WTC11 (cell line): ENCODE measurements at regions not wholly inside any gene's neighbourhood (a gene's known extent, or its start where the extent isn't known, plus 50 kb on each side); places are given as distances from the start of the nearest gene placed in this dataset.
"Not testable (repeated sequence)": the region's sequence is repeated elsewhere in the genome, so short reads cannot be mapped to it uniquely, and the experiment has no call there.

Source experiments
- ATAC-seq: fragments of 200-7000 bp; cut with Tn5 transposase; 2 replicates; pipeline ENCODE4 v1.10.0; 2021; ENCODE audit warnings: mild to moderate bottlenecking, moderate library complexity
- CTCF ChIA-PET: fragments of 300-600 bp; sonication (Branson Sonifier 250); formaldehyde crosslinking; loops from one replicate; lab custom pipeline; 2021; ENCODE audit warnings: antibody characterized with exemption; lab: Charles Lee
- POLR2A ChIA-PET: fragments of 350-600 bp; sonication (Branson Sonifier 250); formaldehyde crosslinking; loops from one replicate; lab custom pipeline; 2021; ENCODE audit warnings: antibody characterized with exemption; lab: Charles Lee
- DNase-seq: peaks from one replicate; pipeline ENCODE4 v3.0.0; 2021; ENCODE audit warnings: low spot score
- H3K27ac Mint-ChIP-seq: 2 replicates; pipeline ENCODE4 v1.8.0; 2021; ENCODE audit warnings: mixed read lengths
- H3K27me3 Mint-ChIP-seq: 2 replicates; pipeline ENCODE4 v1.8.0; 2021; ENCODE audit warnings: low read depth, mild to moderate bottlenecking, moderate library complexity, mixed read lengths
- H3K36me3 Mint-ChIP-seq: 2 replicates; pipeline ENCODE4 v1.8.0; 2021; ENCODE audit warnings: mixed read lengths
- H3K4me1 Mint-ChIP-seq: 2 replicates; pipeline ENCODE4 v1.8.0; 2022; ENCODE audit warnings: mixed read lengths
- H3K4me3 Mint-ChIP-seq: 2 replicates; pipeline ENCODE4 v1.8.0; 2021; ENCODE audit warnings: mild to moderate bottlenecking, moderate library complexity, mixed read lengths
- H3K9me3 Mint-ChIP-seq: 2 replicates; pipeline ENCODE4 v1.8.0; 2021; ENCODE audit warnings: mixed read lengths
- ESRRA ChIP-seq: sonication (generic); formaldehyde crosslinking; IDR thresholded peaks from 2 replicates; pipeline ENCODE4 v1.8.1; 2022; ENCODE audit warnings: mild to moderate bottlenecking, missing genetic modification reagents, borderline replicate concordance
- FOXP1 ChIP-seq: sonication (generic); formaldehyde crosslinking; IDR thresholded peaks from 2 replicates; pipeline ENCODE4 v1.8.0; 2022; ENCODE audit warnings: missing genetic modification reagents, mild to moderate bottlenecking, moderate library complexity, borderline replicate concordance
- GABPB1 ChIP-seq: sonication (generic); formaldehyde crosslinking; IDR thresholded peaks from 2 replicates; pipeline ENCODE4 v1.8.1; 2023; ENCODE audit warnings: mild to moderate bottlenecking, missing genetic modification reagents
- GRHL2 ChIP-seq: fragments of 250-450 bp; sonication (Bioruptor Pico); IDR thresholded peaks from 2 replicates; pipeline ENCODE4 v1.8.0; 2022; ENCODE audit warnings: mild to moderate bottlenecking, moderate library complexity; ENCODE audit not compliant: insufficient replicate concordance, severe bottlenecking
- HMGXB4 ChIP-seq: sonication (generic); formaldehyde crosslinking; IDR thresholded peaks from 2 replicates; pipeline ENCODE4 v1.8.1; 2023; ENCODE audit warnings: mild to moderate bottlenecking, moderate library complexity, missing genetic modification reagents
- KAT7 ChIP-seq: sonication (generic); formaldehyde crosslinking; IDR thresholded peaks from 2 replicates; pipeline ENCODE4 v1.8.1; 2023; ENCODE audit warnings: missing genetic modification reagents, mild to moderate bottlenecking, borderline replicate concordance
- NR1H2 ChIP-seq: sonication (generic); formaldehyde crosslinking; IDR thresholded peaks from 2 replicates; pipeline ENCODE4 v1.9.0; 2021; ENCODE audit warnings: mild to moderate bottlenecking, moderate library complexity, missing genetic modification reagents
- OVOL2 ChIP-seq: fragments of 250-450 bp; sonication (Bioruptor Pico); IDR thresholded peaks from 2 replicates; pipeline ENCODE4 v1.9.0; 2021; ENCODE audit warnings: mild to moderate bottlenecking, borderline replicate concordance
- SMAD3 ChIP-seq: sonication (generic); formaldehyde crosslinking; IDR thresholded peaks from 2 replicates; pipeline ENCODE4 v1.8.0; 2022; ENCODE audit warnings: missing genetic modification reagents, mild to moderate bottlenecking, borderline replicate concordance
- SP1 ChIP-seq: sonication (generic); formaldehyde crosslinking; conservative IDR thresholded peaks from 2 replicates; pipeline ENCODE4 v1.8.1; 2022; ENCODE audit warnings: missing genetic modification reagents
- TP53 ChIP-seq: sonication (generic); formaldehyde crosslinking; IDR thresholded peaks from 2 replicates; pipeline ENCODE4 v1.8.1; 2023; ENCODE audit warnings: mild to moderate bottlenecking, missing genetic modification reagents
- ZBTB21 ChIP-seq: sonication (generic); formaldehyde crosslinking; IDR thresholded peaks from 2 replicates; pipeline ENCODE4 v1.8.1; 2023; ENCODE audit warnings: mild to moderate bottlenecking, missing genetic modification reagents, borderline replicate concordance
- ZNF317 ChIP-seq: sonication (generic); formaldehyde crosslinking; IDR thresholded peaks from 2 replicates; pipeline ENCODE4 v1.8.1; 2023; ENCODE audit warnings: low read depth, mild to moderate bottlenecking, moderate library complexity, missing genetic modification reagents, borderline replicate concordance
- ZNF512 ChIP-seq: sonication (generic); formaldehyde crosslinking; IDR thresholded peaks from 2 replicates; pipeline ENCODE4 v1.8.1; 2022; ENCODE audit warnings: missing genetic modification reagents, borderline replicate concordance
- TF ChIP-seq, protein P1 (sequence below): sonication (generic); formaldehyde crosslinking; IDR thresholded peaks from 2 replicates; pipeline ENCODE4 v1.8.1; 2023; ENCODE audit warnings: mild to moderate bottlenecking, missing genetic modification reagents
- TF ChIP-seq, protein P2 (sequence below): fragments of 200-600 bp; IDR thresholded peaks from 2 replicates; pipeline ENCODE4 v1.8.0; 2022; ENCODE audit warnings: antibody characterized with exemption
- TF ChIP-seq, protein P3 (sequence below): sonication (generic); formaldehyde crosslinking; conservative IDR thresholded peaks from 2 replicates; pipeline ENCODE4 v1.8.1; 2022; ENCODE audit warnings: mild to moderate bottlenecking, missing genetic modification reagents
- TF ChIP-seq, protein P4 (sequence below): sonication (generic); formaldehyde crosslinking; IDR thresholded peaks from 2 replicates; pipeline ENCODE4 v1.8.0; 2023; ENCODE audit warnings: missing genetic modification reagents

DNA sequence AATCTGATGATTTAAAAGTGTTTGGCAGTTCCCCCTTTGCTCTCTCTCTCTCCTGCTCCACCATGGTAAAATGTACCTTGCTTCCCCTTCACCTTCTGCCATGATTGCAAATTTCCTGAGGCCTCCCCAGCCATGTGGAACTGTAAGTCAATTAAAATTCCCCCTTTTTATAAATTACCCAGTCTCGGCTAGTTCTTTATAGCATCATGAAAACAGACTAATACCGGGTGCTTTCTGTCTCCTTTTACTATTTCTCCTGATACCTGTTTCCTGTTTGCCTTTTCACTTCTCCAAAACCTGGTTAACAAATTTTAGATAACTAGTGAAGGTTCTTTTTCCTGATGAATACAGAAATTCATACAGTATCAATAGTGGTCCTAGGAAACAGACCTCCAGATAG is 1670.3 kb downstream of the MRPL39 start:
- TF ChIP-seq GABPB1 (CRISPR knock-in tag) (no peak), HMGXB4 (CRISPR knock-in tag) (no peak), GRHL2 (CRISPR knock-in tag) (no peak), ESRRA (CRISPR knock-in tag) (no peak), ZBTB21 (CRISPR knock-in tag) (no peak)
- TF ChIP-seq, protein P1, sequence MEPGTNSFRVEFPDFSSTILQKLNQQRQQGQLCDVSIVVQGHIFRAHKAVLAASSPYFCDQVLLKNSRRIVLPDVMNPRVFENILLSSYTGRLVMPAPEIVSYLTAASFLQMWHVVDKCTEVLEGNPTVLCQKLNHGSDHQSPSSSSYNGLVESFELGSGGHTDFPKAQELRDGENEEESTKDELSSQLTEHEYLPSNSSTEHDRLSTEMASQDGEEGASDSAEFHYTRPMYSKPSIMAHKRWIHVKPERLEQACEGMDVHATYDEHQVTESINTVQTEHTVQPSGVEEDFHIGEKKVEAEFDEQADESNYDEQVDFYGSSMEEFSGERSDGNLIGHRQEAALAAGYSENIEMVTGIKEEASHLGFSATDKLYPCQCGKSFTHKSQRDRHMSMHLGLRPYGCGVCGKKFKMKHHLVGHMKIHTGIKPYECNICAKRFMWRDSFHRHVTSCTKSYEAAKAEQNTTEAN (CRISPR knock-in tag): no peak
- peaks cover 46% of the 10 kb centered on the region for H3K9me3 Mint-ChIP-seq
- DNase-seq (no peak), ATAC-seq (no peak)
- H3K4me1 Mint-ChIP-seq: no peaks in the 10 kb centered on the region
- no peak overlapping the region for H3K27ac Mint-ChIP-seq
- no peaks in the 10 kb centered on the region for H3K27me3 Mint-ChIP-seq
- no peak overlapping the region for H3K4me3 Mint-ChIP-seq
- H3K36me3 Mint-ChIP-seq: peaks cover 26% of the 10 kb centered on the region
- CTCF ChIA-PET: no interaction called here
- POLR2A ChIA-PET: no interaction called here

DNA sequence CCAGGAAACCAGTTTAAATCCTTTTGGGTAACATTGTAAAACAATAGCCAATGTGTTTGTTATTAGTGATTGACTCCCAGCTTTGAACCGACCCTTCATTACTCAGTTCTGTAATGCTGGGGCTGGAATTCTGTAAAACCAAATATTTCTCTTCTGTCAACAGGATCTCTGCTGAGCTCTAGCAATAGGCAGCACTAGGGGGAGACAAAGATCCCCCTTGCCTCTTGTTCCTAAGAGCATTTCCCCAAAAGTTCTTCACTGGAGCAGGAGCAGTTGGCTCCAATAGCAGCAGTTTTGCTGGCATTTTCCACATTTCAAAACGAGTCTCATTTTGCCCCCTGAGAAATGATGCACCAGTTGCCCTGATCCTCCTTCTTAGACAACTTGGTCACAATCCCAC is 1671.1 kb downstream of the MRPL39 start:
- CTCF ChIA-PET: interaction anchor here (0.5 kb wide), 1 partner anchor 109 kb away, joined by 3 read pairs; no protein-coding TSS in a partner anchor
- Mint-ChIP-seq H3K9me3 (peaks cover 50% of the 10 kb centered on the region), H3K27ac (no peak overlapping the region), H3K4me1 (no peaks in the 10 kb centered on the region)
- DNase-seq: peak; percentile 23
- TF ChIP-seq SP1 (CRISPR knock-in tag): no peak
- TF ChIP-seq, protein P2, sequence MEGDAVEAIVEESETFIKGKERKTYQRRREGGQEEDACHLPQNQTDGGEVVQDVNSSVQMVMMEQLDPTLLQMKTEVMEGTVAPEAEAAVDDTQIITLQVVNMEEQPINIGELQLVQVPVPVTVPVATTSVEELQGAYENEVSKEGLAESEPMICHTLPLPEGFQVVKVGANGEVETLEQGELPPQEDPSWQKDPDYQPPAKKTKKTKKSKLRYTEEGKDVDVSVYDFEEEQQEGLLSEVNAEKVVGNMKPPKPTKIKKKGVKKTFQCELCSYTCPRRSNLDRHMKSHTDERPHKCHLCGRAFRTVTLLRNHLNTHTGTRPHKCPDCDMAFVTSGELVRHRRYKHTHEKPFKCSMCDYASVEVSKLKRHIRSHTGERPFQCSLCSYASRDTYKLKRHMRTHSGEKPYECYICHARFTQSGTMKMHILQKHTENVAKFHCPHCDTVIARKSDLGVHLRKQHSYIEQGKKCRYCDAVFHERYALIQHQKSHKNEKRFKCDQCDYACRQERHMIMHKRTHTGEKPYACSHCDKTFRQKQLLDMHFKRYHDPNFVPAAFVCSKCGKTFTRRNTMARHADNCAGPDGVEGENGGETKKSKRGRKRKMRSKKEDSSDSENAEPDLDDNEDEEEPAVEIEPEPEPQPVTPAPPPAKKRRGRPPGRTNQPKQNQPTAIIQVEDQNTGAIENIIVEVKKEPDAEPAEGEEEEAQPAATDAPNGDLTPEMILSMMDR: peak; percentile 20; the same call in 1 of the 2 replicates
- TF ChIP-seq, all 79 proteins: peak for 1
- ATAC-seq: peak; percentile 65
- POLR2A ChIA-PET: no interaction called here
- no peaks in the 10 kb centered on the region for H3K27me3 Mint-ChIP-seq
- H3K4me3 Mint-ChIP-seq: no peak overlapping the region
- peaks cover 26% of the 10 kb centered on the region for H3K36me3 Mint-ChIP-seq

DNA sequence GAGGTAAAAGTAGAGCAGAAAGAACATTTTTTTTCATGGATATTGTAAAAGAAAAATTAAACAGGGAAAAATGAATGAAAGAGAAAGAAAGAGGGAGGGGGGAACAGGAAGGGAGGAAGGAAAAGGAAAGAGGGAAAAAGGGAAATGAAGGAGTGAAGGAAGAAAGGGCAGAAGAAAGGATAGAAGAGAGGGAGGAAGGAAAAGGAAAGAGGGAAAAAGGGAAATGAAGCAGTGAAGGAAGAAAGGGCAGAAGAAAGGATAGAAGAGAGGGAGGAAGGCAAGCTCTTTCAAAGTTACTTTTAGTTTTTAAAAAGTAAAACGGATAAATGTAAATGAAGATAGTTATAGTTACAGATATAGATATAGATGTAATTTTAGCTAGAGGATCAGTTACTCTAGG is 1676.7 kb downstream of the MRPL39 start:
- ATAC-seq: no peak
- Mint-ChIP-seq H3K27ac (no peak overlapping the region), H3K27me3 (no peaks in the 10 kb centered on the region; the same call in 1 of the 2 replicates), H3K36me3 (peaks cover 14% of the 10 kb centered on the region), H3K4me1 (no peaks in the 10 kb centered on the region), H3K4me3 (no peak overlapping the region), H3K9me3 (peaks cover 33% of the 10 kb centered on the region)
- ChIA-PET POLR2A (no interaction called here), CTCF (no interaction called here)
- TF ChIP-seq SMAD3 (CRISPR knock-in tag) (no peak), OVOL2 (CRISPR knock-in tag) (no peak), TP53 (CRISPR knock-in tag) (no peak), ZNF317 (CRISPR knock-in tag) (no peak), NR1H2 (CRISPR knock-in tag) (no peak), ZNF512 (no peak), FOXP1 (CRISPR knock-in tag) (no peak), KAT7 (CRISPR knock-in tag) (no peak), GABPB1 (CRISPR knock-in tag) (no peak)
- TF ChIP-seq, protein P3, sequence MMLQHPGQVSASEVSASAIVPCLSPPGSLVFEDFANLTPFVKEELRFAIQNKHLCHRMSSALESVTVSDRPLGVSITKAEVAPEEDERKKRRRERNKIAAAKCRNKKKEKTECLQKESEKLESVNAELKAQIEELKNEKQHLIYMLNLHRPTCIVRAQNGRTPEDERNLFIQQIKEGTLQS (CRISPR knock-in tag): no peak
- TF ChIP-seq, protein P4, sequence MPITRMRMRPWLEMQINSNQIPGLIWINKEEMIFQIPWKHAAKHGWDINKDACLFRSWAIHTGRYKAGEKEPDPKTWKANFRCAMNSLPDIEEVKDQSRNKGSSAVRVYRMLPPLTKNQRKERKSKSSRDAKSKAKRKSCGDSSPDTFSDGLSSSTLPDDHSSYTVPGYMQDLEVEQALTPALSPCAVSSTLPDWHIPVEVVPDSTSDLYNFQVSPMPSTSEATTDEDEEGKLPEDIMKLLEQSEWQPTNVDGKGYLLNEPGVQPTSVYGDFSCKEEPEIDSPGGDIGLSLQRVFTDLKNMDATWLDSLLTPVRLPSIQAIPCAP (CRISPR knock-in tag): no peak
- TF ChIP-seq, protein P2: no peak
- no peak for DNase-seq

DNA sequence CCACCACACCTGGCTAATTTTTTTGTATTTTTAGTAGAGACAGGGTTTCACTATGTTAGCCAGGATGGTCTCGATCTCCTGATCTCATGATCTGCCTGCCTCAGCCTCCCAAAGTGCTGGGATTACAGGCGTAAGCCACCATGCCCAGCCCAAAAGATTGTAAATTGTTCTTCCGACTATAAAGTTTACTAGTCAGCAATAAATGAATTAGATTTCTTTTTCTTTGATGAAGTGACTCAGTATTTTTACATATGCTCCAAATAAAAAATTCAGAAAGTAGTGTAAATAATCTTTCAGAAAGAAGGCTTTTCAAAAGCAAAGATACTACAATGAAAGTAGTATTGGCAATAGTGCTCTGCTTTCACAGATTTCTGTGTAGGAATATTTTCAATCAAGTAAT is 1680.9 kb downstream of the MRPL39 start:
- H3K27me3 Mint-ChIP-seq, CTCF ChIA-PET, H3K4me3 Mint-ChIP-seq, ATAC-seq, H3K4me1 Mint-ChIP-seq, POLR2A ChIA-PET, DNase-seq, H3K27ac Mint-ChIP-seq: not testable (repeated sequence)
- Mint-ChIP-seq H3K36me3 (peaks cover 15% of the 10 kb centered on the region), H3K9me3 (peaks cover 44% of the 10 kb centered on the region)
